ENCODE measurements at regions not wholly inside any gene's neighbourhood (a gene's known extent, or its start where the extent isn't known, plus 50 kb on each side); places are given as distances from the start of the nearest gene placed in this dataset.

DNA sequence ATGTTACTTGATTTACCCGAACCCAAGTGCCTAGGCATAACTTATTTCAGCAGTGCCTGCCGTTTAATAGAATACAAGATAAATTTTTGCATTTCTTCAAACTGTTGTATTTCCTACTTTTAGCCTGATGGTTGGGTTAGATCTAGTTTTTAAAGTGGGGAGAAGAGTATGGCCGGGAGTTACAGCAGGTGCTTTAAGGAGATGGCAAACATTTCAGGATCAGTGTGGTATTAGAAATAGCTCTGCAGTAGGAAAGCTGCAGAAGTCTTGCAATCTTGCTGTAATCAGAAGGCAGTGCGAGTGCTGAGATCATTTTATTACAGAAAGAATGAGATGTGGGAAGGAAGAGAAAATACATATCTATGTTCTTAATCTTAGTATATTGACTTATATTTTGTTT lies 977.8 kb upstream of the TENM3 start:
- no peak overlapping the region for H3K4me3 ChIP-seq (ENCODE audit: insufficient read length, low read depth)
- H3K4me1 ChIP-seq (ENCODE audit: insufficient read depth, insufficient read length): no peaks in the 10 kb centered on the region
- no peak for DNase-seq (ENCODE audit: low read depth, low spot score)
- TF ChIP-seq ZNF274 (IDR thresholded peaks at IDR 0.05; ENCODE audit: low read depth, low read length) (no peak), SUZ12 (IDR thresholded peaks at IDR 0.05; ENCODE audit: extremely low read depth, insufficient read depth, insufficient read length) (no peak), YY1 (IDR thresholded peaks at IDR 0.05; ENCODE audit: insufficient read depth, insufficient read length) (no peak)
- no peaks in the 10 kb centered on the region for H3K9me3 ChIP-seq (ENCODE audit: insufficient read depth, low read length)
- no peaks in the 10 kb centered on the region for H3K27me3 ChIP-seq (ENCODE audit: insufficient read depth, insufficient read length)
- no peak overlapping the region for H3K9ac ChIP-seq (ENCODE audit: insufficient read length, low read depth)
- no peaks in the 10 kb centered on the region for H3K36me3 ChIP-seq (ENCODE audit: insufficient read depth, insufficient read length, low read length)

DNA sequence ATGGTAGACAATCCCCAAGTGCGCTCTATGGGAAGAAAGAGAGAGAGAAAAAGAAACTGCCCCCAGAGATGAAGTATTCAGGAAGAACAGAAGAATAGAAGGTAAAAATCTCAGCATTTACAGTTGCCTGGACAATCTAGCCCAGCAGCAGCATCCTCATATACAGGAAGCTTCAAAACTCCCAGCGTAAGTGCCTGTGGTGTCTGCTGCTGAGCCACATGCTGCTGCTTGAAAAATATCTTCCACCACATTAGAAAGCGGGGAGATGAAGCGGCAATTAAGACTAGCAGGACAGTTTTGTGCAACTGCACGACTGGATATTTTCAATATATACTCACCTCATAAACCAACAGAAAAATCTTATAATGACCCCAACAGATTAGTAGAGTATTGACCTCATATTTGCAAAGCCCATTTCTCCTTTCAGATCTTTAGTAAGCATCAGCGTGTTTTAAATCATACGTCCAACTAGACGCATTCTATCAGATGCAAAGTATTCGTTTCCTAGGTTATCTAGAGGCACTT lies 972.0 kb upstream of the TENM3 start:
- Histone ChIP-seq H3K27me3 (ENCODE audit: insufficient read depth, insufficient read length) (no peaks in the 10 kb centered on the region), H3K9me3 (ENCODE audit: insufficient read depth, low read length) (no peaks in the 10 kb centered on the region), H3K9ac (ENCODE audit: insufficient read length, low read depth) (no peak overlapping the region), H3K4me1 (ENCODE audit: insufficient read depth, insufficient read length) (no peaks in the 10 kb centered on the region), H3K36me3 (ENCODE audit: insufficient read depth, insufficient read length, low read length) (no peaks in the 10 kb centered on the region), H3K4me3 (ENCODE audit: insufficient read length, low read depth) (no peak overlapping the region)
- no peak for DNase-seq (ENCODE audit: low read depth, low spot score)
- TF ChIP-seq ZNF274 (IDR thresholded peaks at IDR 0.05; ENCODE audit: low read depth, low read length) (no peak), SUZ12 (IDR thresholded peaks at IDR 0.05; ENCODE audit: extremely low read depth, insufficient read depth, insufficient read length) (no peak), YY1 (IDR thresholded peaks at IDR 0.05; ENCODE audit: insufficient read depth, insufficient read length) (no peak)

DNA sequence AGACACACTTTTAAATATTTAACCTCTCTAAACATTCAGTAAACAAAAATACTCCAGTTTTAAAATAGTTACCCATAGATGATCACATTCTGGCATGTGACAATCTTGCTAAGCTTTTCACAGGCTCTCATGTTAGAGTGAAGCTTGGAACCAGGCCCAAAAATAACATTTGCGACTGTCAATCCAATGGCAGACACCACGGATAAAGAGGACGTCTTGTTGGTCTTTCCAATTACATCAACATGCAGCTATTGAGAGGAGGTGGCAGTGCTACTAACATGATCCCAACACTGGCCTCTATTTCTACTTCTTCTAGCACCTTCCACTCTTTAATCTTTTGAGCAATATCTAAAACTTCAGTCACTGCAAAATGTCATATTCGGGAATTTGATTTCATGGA lies 970.8 kb upstream of the TENM3 start:
- Histone ChIP-seq H3K9me3 (ENCODE audit: insufficient read depth, low read length) (no peaks in the 10 kb centered on the region), H3K27me3 (ENCODE audit: insufficient read depth, insufficient read length) (no peaks in the 10 kb centered on the region), H3K4me1 (ENCODE audit: insufficient read depth, insufficient read length) (no peaks in the 10 kb centered on the region), H3K9ac (ENCODE audit: insufficient read length, low read depth) (no peak overlapping the region), H3K4me3 (ENCODE audit: insufficient read length, low read depth) (no peak overlapping the region), H3K36me3 (ENCODE audit: insufficient read depth, insufficient read length, low read length) (no peaks in the 10 kb centered on the region)
- no peak for DNase-seq (ENCODE audit: low read depth, low spot score)
- no peak for TF ChIP-seq YY1 (IDR thresholded peaks at IDR 0.05; ENCODE audit: insufficient read depth, insufficient read length)
- TF ChIP-seq ZNF274 (IDR thresholded peaks at IDR 0.05; ENCODE audit: low read depth, low read length): no peak
- no peak for TF ChIP-seq SUZ12 (IDR thresholded peaks at IDR 0.05; ENCODE audit: extremely low read depth, insufficient read depth, insufficient read length)

DNA sequence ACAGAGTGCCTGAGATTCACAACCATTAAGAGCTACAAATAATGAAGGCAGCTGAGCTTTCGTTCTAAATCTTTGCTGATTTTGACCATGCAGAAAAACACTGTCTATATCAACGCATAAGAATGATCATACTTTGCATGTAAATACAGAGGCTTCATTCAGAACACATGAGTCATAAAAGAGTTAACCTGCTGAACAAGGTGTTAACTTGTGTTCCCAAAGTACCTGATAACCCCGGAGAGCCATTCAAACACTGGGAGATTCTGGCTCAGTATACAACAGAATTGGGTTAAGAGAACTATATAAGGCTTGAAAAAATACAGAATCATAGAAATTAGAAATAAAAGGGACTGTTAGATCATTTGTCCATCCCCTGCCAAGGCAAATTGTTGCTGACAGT lies 964.3 kb upstream of the TENM3 start:
- Histone ChIP-seq H3K27me3 (ENCODE audit: insufficient read depth, insufficient read length) (no peaks in the 10 kb centered on the region), H3K36me3 (ENCODE audit: insufficient read depth, insufficient read length, low read length) (no peaks in the 10 kb centered on the region), H3K4me1 (ENCODE audit: insufficient read depth, insufficient read length) (no peaks in the 10 kb centered on the region), H3K9ac (ENCODE audit: insufficient read length, low read depth) (no peak overlapping the region), H3K4me3 (ENCODE audit: insufficient read length, low read depth) (no peak overlapping the region), H3K9me3 (ENCODE audit: insufficient read depth, low read length) (no peaks in the 10 kb centered on the region)
- no peak for DNase-seq (ENCODE audit: low read depth, low spot score)
- TF ChIP-seq ZNF274 (IDR thresholded peaks at IDR 0.05; ENCODE audit: low read depth, low read length): no peak
- no peak for TF ChIP-seq YY1 (IDR thresholded peaks at IDR 0.05; ENCODE audit: insufficient read depth, insufficient read length)
- TF ChIP-seq SUZ12 (IDR thresholded peaks at IDR 0.05; ENCODE audit: extremely low read depth, insufficient read depth, insufficient read length): no peak

DNA sequence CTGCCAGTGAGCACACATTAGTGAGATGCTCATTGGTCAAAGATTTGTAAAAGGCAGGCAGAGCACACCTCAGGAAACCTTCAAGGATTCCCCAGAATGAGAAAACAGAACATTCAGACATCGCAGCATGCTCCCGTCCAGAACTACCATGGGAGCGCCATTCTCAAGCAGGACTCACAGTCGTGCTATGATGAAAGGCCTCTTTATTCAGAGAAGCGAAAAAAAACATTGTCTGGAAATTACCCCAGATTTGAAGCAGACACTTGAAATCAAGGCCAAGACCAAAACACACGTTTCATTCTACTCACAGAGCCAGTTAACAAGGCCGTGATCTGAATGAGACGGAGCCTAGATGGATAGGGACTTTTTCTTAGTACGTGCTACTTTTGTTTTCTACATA lies 961.8 kb upstream of the TENM3 start:
- no peak overlapping the region for H3K4me3 ChIP-seq (ENCODE audit: insufficient read length, low read depth)
- no peaks in the 10 kb centered on the region for H3K27me3 ChIP-seq (ENCODE audit: insufficient read depth, insufficient read length)
- DNase-seq (ENCODE audit: low read depth, low spot score): no peak
- no peaks in the 10 kb centered on the region for H3K9me3 ChIP-seq (ENCODE audit: insufficient read depth, low read length)
- H3K4me1 ChIP-seq (ENCODE audit: insufficient read depth, insufficient read length): no peaks in the 10 kb centered on the region
- H3K36me3 ChIP-seq (ENCODE audit: insufficient read depth, insufficient read length, low read length): no peaks in the 10 kb centered on the region
- TF ChIP-seq YY1 (IDR thresholded peaks at IDR 0.05; ENCODE audit: insufficient read depth, insufficient read length): no peak
- TF ChIP-seq SUZ12 (IDR thresholded peaks at IDR 0.05; ENCODE audit: extremely low read depth, insufficient read depth, insufficient read length): no peak
- no peak for TF ChIP-seq ZNF274 (IDR thresholded peaks at IDR 0.05; ENCODE audit: low read depth, low read length)
- H3K9ac ChIP-seq (ENCODE audit: insufficient read length, low read depth): no peak overlapping the region

DNA sequence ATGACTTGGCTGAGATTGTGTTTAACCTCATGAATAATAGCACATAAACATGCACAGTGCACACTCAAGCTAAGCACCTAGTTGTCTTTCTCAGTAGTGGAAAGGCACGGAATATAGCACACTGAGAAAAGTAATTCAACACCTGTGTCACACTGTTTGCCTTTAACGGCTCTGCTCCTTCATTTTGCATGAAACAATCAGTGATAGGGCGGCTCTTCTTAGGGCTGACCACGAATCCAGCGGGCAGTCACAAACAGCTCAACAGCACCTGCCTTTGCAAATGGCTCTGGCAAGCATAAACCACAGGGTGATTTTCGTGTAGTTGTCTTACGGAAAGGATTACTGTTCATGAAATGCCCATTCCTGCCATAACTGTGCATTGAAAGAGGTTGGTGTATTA lies 954.0 kb upstream of the TENM3 start:
- H3K36me3 ChIP-seq (ENCODE audit: insufficient read depth, insufficient read length, low read length): no peaks in the 10 kb centered on the region
- no peak overlapping the region for H3K4me3 ChIP-seq (ENCODE audit: insufficient read length, low read depth)
- TF ChIP-seq ZNF274 (IDR thresholded peaks at IDR 0.05; ENCODE audit: low read depth, low read length) (no peak), YY1 (IDR thresholded peaks at IDR 0.05; ENCODE audit: insufficient read depth, insufficient read length) (no peak), SUZ12 (IDR thresholded peaks at IDR 0.05; ENCODE audit: extremely low read depth, insufficient read depth, insufficient read length) (no peak)
- H3K9me3 ChIP-seq (ENCODE audit: insufficient read depth, low read length): no peaks in the 10 kb centered on the region
- no peaks in the 10 kb centered on the region for H3K4me1 ChIP-seq (ENCODE audit: insufficient read depth, insufficient read length)
- no peak overlapping the region for H3K9ac ChIP-seq (ENCODE audit: insufficient read length, low read depth)
- no peak for DNase-seq (ENCODE audit: low read depth, low spot score)
- H3K27me3 ChIP-seq (ENCODE audit: insufficient read depth, insufficient read length): no peaks in the 10 kb centered on the region

DNA sequence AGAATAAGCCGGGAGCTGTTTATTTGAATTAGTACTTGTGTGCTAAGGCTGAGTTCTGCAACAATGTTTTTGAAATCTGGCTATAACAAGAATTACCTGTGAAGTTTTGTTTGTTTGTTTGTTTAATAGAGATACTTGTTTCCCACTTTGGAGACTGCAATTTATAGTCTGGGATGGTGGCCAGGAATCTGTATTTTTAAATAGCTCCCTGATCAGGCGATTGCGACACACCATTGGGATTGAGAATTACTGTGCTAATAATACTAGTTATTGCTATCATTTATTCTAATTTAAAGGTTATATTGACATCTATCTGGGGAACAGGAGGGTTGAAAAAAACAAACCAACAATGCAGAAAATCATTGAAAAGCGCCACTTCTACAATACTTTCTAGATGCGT lies 951.6 kb upstream of the TENM3 start:
- Histone ChIP-seq H3K4me1 (ENCODE audit: insufficient read depth, insufficient read length) (no peaks in the 10 kb centered on the region), H3K27me3 (ENCODE audit: insufficient read depth, insufficient read length) (no peaks in the 10 kb centered on the region), H3K9ac (ENCODE audit: insufficient read length, low read depth) (no peak overlapping the region), H3K36me3 (ENCODE audit: insufficient read depth, insufficient read length, low read length) (no peaks in the 10 kb centered on the region), H3K4me3 (ENCODE audit: insufficient read length, low read depth) (no peak overlapping the region), H3K9me3 (ENCODE audit: insufficient read depth, low read length) (no peaks in the 10 kb centered on the region)
- no peak for DNase-seq (ENCODE audit: low read depth, low spot score)
- TF ChIP-seq YY1 (IDR thresholded peaks at IDR 0.05; ENCODE audit: insufficient read depth, insufficient read length) (no peak), ZNF274 (IDR thresholded peaks at IDR 0.05; ENCODE audit: low read depth, low read length) (no peak), SUZ12 (IDR thresholded peaks at IDR 0.05; ENCODE audit: extremely low read depth, insufficient read depth, insufficient read length) (no peak)

Measured in NT2/D1 (cell line).